ENCODE measurements at regions not wholly inside any gene's neighbourhood (a gene's known extent, or its start where the extent isn't known, plus 50 kb on each side); places are given as distances from the start of the nearest gene placed in this dataset.

- H3K4me3 ChIP-seq = no peak overlapping the region
- H3K4me1 ChIP-seq = no peaks in the 10 kb centered on the region
- no peaks in the 10 kb centered on the region for H3K27me3 ChIP-seq
- H3K36me3 ChIP-seq = no peaks in the 10 kb centered on the region
- H3K9me3 ChIP-seq = no peaks in the 10 kb centered on the region
- DNase-seq = no peak
- H3K27ac ChIP-seq = no peak overlapping the region
- TF ChIP-seq, protein P1, sequence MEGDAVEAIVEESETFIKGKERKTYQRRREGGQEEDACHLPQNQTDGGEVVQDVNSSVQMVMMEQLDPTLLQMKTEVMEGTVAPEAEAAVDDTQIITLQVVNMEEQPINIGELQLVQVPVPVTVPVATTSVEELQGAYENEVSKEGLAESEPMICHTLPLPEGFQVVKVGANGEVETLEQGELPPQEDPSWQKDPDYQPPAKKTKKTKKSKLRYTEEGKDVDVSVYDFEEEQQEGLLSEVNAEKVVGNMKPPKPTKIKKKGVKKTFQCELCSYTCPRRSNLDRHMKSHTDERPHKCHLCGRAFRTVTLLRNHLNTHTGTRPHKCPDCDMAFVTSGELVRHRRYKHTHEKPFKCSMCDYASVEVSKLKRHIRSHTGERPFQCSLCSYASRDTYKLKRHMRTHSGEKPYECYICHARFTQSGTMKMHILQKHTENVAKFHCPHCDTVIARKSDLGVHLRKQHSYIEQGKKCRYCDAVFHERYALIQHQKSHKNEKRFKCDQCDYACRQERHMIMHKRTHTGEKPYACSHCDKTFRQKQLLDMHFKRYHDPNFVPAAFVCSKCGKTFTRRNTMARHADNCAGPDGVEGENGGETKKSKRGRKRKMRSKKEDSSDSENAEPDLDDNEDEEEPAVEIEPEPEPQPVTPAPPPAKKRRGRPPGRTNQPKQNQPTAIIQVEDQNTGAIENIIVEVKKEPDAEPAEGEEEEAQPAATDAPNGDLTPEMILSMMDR (IDR thresholded peaks at IDR 0.05) = no peak
- no peak for TF ChIP-seq POLR2A (IDR thresholded peaks at IDR 0.05)
- intact Hi-C loops (cut with DNase I) = no loop called here
Observed at GRCh38 chr12:60489071-60489470, 893.2 kb downstream of the SLC16A7 start.

GRCh38 chr12:60494244-60494643 lies 898.4 kb downstream of the SLC16A7 start:
- WGBS, 2 donors = 12 to 13% methylated on average over 2 of the region's 2 CpGs
- Histone ChIP-seq H3K4me1 (no peaks in the 10 kb centered on the region), H3K36me3 (no peaks in the 10 kb centered on the region), H3K4me3 (no peak overlapping the region), H3K27me3 (no peaks in the 10 kb centered on the region), H3K27ac (no peak overlapping the region), H3K9me3 (no peaks in the 10 kb centered on the region)
- DNase-seq = no peak
- TF ChIP-seq, protein P1 (IDR thresholded peaks at IDR 0.05) = peak in 5 of 6 experiments; percentile 18 to 71 (median 45)
- TF ChIP-seq POLR2A (IDR thresholded peaks at IDR 0.05) = no peak
- intact Hi-C loops (cut with DNase I) = no loop called here

DNA sequence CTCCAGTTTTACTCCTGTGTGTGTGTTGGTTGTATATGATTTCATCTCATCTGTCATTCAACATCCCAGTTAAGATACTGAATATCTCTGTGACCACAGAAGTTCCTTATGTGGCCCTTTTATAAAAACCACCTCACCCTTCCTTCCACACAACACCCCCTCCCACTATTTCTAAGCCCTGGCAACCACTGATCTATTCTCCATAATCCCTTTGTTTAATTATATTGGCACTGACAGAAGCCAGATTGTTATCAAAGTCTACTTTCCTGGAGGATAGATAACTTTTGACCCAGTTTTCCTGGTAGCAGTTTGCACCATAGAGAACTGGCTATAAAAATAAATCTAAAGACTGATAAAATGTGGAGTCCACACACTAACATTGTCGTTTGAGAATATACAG lies 902.8 kb downstream of the SLC16A7 start:
- Histone ChIP-seq H3K4me3 (no peak overlapping the region), H3K36me3 (no peaks in the 10 kb centered on the region), H3K9me3 (no peaks in the 10 kb centered on the region), H3K27me3 (no peaks in the 10 kb centered on the region), H3K4me1 (no peaks in the 10 kb centered on the region), H3K27ac (no peak overlapping the region)
- no peak for TF ChIP-seq POLR2A (IDR thresholded peaks at IDR 0.05)
- TF ChIP-seq, protein P1 (IDR thresholded peaks at IDR 0.05) = no peak
- WGBS, 2 donors = 26 to 31% methylated on average over 1 of the region's 1 CpG
- DNase-seq = no peak
- intact Hi-C loops (cut with DNase I) = no loop called here

- no peak overlapping the region for H3K27ac ChIP-seq
- no peaks in the 10 kb centered on the region for H3K27me3 ChIP-seq
- 50 to 65% methylated on average over 2 of the region's 2 CpGs for WGBS, 2 donors
- no peak overlapping the region for H3K4me3 ChIP-seq
- TF ChIP-seq, protein P1 (IDR thresholded peaks at IDR 0.05) = no peak
- TF ChIP-seq POLR2A (IDR thresholded peaks at IDR 0.05) = no peak
- intact Hi-C loops (cut with DNase I) = no loop called here
- no peaks in the 10 kb centered on the region for H3K9me3 ChIP-seq
- DNase-seq = no peak
- H3K36me3 ChIP-seq = no peaks in the 10 kb centered on the region
- H3K4me1 ChIP-seq = no peaks in the 10 kb centered on the region
Observed at GRCh38 chr12:60501124-60501729, 905.4 kb downstream of the SLC16A7 start.

DNA sequence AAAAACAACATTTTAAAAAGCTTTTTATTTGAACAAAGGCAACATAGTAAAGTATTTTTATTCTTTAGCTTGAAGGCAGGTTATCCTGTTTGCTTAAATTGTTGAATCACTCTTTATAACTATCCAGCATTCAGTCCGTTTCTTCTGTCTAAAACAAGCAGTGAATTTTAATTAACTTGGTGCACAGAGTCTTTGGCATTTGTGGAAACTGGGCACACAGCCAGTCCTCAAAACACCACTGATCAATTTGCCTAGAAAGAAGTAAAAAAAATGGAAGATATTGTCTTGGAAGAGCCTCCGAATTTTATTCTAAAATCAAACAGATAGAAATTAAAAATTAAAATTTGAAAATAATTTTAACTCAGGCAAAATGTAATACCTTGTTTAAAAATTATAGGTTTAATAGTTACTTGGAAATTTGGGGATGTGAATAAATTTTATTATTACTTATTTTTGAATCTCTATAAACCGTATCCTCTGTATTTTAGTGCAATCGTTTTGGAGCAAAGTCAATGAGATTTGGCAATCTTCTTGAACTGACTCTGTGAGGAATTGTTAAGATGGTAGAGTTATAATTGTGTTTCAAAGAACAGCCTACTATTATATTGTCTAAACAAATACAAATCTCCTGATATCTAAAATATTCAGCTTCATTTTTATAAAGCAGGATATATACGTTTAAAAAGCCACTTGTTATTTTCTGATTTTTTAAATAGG lies 927.0 kb downstream of the SLC16A7 start:
- WGBS, 2 donors = 53 to 62% methylated on average over 5 of the region's 5 CpGs
- intact Hi-C loops (cut with DNase I) = no loop called here
- no peaks in the 10 kb centered on the region for H3K36me3 ChIP-seq

More for the DNA sequence above, 927.0 kb downstream of the SLC16A7 start:
- Histone ChIP-seq H3K4me1 (no peaks in the 10 kb centered on the region), H3K27me3 (no peaks in the 10 kb centered on the region), H3K4me3 (no peak overlapping the region), H3K9me3 (no peaks in the 10 kb centered on the region), H3K27ac (no peak overlapping the region)
- TF ChIP-seq POLR2A (IDR thresholded peaks at IDR 0.05) = no peak
- TF ChIP-seq, protein P1 (IDR thresholded peaks at IDR 0.05) = no peak
- DNase-seq = no peak
